ENCODE measurements at regions not wholly inside any gene's neighbourhood (a gene's known extent, or its start where the extent isn't known, plus 50 kb on each side); places are given as distances from the start of the nearest gene placed in this dataset.

DNA sequence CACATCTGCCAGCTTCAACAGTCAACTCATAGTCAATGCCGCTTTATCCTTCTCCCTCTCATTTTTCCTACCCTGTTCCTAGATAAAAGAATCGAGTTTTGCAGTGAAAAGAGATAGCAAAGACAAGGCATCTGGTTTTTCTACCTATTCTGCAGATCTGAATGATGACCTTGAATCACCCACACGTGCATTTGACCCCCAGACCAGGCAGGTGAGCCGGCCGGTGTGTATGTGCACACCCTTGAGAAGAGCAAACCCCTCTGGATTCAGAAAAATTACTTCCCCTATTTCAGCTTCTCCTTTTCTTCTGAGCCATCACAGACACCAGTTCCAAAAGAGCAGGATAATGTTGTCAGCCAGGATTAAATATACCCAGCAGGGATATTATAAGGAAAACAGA is 115.6 kb upstream of the ST6GAL2 start:
- no peak overlapping the region for H3K4me3 ChIP-seq (replicated peaks; ENCODE audit: low read depth, low read length)
- no peaks in the 10 kb centered on the region for H3K27me3 ChIP-seq (replicated peaks; ENCODE audit: control insufficient read depth, insufficient read depth, low read length)
- TF ChIP-seq, protein P1, sequence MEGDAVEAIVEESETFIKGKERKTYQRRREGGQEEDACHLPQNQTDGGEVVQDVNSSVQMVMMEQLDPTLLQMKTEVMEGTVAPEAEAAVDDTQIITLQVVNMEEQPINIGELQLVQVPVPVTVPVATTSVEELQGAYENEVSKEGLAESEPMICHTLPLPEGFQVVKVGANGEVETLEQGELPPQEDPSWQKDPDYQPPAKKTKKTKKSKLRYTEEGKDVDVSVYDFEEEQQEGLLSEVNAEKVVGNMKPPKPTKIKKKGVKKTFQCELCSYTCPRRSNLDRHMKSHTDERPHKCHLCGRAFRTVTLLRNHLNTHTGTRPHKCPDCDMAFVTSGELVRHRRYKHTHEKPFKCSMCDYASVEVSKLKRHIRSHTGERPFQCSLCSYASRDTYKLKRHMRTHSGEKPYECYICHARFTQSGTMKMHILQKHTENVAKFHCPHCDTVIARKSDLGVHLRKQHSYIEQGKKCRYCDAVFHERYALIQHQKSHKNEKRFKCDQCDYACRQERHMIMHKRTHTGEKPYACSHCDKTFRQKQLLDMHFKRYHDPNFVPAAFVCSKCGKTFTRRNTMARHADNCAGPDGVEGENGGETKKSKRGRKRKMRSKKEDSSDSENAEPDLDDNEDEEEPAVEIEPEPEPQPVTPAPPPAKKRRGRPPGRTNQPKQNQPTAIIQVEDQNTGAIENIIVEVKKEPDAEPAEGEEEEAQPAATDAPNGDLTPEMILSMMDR (IDR thresholded peaks at IDR 0.05; ENCODE audit: insufficient read depth, low read length, poor library complexity, severe bottlenecking), result no peak
- DNase-seq (ENCODE audit: extremely low read depth, insufficient read length), result no peak
- H3K36me3 ChIP-seq (ENCODE audit: control insufficient read depth, insufficient read depth, low read length), result no peaks in the 10 kb centered on the region

DNA sequence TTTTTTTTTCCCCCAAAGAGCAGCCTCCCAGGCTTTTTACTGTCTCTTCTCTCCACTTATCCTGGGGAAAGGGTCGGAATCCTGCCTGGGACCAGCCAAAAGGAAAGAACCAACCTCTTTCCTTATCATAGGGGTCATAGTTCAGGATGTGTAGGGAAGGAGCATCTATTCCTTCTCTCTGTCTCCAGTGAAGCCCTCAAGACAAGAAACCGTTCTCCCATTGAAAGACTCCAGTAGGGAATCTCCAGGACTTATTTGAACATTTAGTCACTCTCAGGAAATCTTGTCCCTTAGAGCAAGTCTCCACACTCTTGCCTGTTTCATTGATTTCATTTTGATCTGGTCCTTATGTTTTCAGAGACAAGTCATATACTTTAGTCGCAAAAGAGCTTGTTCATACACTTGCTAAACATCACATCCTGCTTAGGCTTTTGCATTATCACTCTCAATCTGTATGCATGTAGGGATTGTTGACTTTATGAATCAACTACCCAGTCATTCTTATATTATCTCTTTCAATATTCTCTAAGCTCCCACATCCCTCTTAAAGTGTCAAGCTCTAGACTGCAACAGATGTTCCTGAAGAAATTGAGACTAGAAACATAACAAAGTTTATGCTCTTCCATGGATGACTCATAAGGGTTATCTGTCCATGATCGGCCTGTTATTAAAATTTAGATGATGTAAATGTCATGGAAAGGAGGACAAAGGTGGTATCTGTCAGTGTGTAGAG is 116.2 kb upstream of the ST6GAL2 start:
- TF ChIP-seq, protein P1 (IDR thresholded peaks at IDR 0.05; ENCODE audit: insufficient read depth, low read length, poor library complexity, severe bottlenecking), result no peak
- H3K4me3 ChIP-seq (replicated peaks; ENCODE audit: low read depth, low read length), result no peak overlapping the region
- H3K36me3 ChIP-seq (ENCODE audit: control insufficient read depth, insufficient read depth, low read length), result no peaks in the 10 kb centered on the region
- H3K27me3 ChIP-seq (replicated peaks; ENCODE audit: control insufficient read depth, insufficient read depth, low read length), result no peaks in the 10 kb centered on the region
- no peak for DNase-seq (ENCODE audit: extremely low read depth, insufficient read length)

DNA sequence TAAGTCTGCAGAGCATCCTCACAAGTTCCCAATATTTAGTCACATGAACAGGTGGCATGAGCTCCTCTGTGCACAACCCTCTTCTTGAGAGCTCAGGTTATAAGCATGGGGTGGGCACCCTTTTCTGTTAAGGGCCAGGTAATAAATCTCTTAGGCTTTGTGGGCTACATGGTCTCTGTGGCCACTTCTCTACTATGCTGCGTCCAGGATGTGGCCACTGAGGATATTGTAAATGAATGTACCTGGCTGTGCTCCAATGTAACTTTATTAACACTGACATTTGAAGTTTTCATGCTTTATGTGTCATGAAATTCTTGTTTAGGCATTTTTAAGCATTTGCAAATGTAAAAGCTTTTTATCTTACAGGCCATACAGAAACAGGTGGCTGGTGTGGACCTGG is 116.8 kb upstream of the ST6GAL2 start:
- H3K4me3 ChIP-seq (replicated peaks; ENCODE audit: low read depth, low read length), result no peak overlapping the region
- TF ChIP-seq, protein P1 (IDR thresholded peaks at IDR 0.05; ENCODE audit: insufficient read depth, low read length, poor library complexity, severe bottlenecking), result no peak
- H3K27me3 ChIP-seq (replicated peaks; ENCODE audit: control insufficient read depth, insufficient read depth, low read length), result no peaks in the 10 kb centered on the region
- no peaks in the 10 kb centered on the region for H3K36me3 ChIP-seq (ENCODE audit: control insufficient read depth, insufficient read depth, low read length)
- DNase-seq (ENCODE audit: extremely low read depth, insufficient read length), result no peak

DNA sequence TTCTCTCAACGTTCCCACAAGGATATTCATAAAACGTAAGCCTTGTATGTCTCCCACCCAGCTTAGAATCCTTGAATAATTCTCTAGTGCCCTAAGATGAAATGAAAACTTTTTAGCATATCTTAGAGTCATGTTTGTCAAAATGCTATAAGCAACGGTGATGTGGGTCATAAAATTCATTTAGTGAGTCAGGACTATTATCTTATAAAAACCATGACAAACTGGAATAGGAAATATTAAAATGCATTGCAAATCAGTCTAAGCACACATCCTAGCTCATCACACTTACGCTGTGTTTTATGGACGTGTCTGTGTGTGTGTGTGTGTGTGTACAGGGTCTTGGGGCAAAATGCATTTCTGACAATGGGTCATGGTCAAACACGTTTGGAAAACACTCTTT is 119.9 kb upstream of the ST6GAL2 start:
- no peaks in the 10 kb centered on the region for H3K36me3 ChIP-seq (ENCODE audit: control insufficient read depth, insufficient read depth, low read length)
- TF ChIP-seq, protein P1 (IDR thresholded peaks at IDR 0.05; ENCODE audit: insufficient read depth, low read length, poor library complexity, severe bottlenecking), result no peak
- no peak overlapping the region for H3K4me3 ChIP-seq (replicated peaks; ENCODE audit: low read depth, low read length)
- DNase-seq (ENCODE audit: extremely low read depth, insufficient read length), result no peak
- H3K27me3 ChIP-seq (replicated peaks; ENCODE audit: control insufficient read depth, insufficient read depth, low read length), result no peaks in the 10 kb centered on the region

DNA sequence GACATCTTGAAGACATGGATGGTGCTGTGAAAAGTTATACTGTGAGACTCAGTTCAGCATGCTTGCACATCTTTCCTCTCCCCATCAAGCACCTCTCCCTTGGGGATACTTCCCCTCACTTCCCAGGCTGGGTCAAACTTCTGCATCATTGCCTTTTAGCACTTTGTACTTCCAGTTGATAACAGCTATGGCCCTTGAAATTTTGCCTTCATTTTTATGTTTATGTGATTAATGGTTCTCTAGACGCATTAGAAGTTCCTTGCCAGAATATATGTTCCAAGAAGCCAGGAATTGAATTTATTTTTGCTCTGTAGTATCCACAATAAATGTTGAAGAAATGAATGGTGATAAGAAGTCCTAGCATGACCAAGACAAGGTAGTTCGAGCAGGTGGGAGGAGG is 120.9 kb upstream of the ST6GAL2 start:
- no peak overlapping the region for H3K4me3 ChIP-seq (replicated peaks; ENCODE audit: low read depth, low read length)
- no peaks in the 10 kb centered on the region for H3K27me3 ChIP-seq (replicated peaks; ENCODE audit: control insufficient read depth, insufficient read depth, low read length)
- TF ChIP-seq, protein P1 (IDR thresholded peaks at IDR 0.05; ENCODE audit: insufficient read depth, low read length, poor library complexity, severe bottlenecking), result no peak
- no peaks in the 10 kb centered on the region for H3K36me3 ChIP-seq (ENCODE audit: control insufficient read depth, insufficient read depth, low read length)
- no peak for DNase-seq (ENCODE audit: extremely low read depth, insufficient read length)

DNA sequence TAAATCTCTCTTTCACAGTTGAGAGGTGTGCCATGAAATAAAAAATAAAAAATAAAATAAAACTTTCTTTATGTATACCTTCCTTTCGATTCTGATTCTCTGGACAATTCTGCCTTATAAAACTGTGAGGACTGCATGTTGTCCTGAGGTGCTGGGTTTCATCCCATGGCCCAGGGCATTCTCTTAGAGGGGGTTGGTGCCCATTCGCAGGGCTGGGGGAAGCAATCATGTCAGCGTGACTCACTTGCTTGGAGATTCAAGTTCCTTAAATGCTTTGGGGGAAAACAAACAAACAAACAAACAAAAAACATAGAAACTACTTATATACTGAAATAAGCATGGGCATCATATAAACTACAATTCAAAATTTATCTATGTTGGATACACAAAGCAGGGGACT is 122.0 kb upstream of the ST6GAL2 start:
- DNase-seq (ENCODE audit: extremely low read depth, insufficient read length), result no peak

More for the DNA sequence above, 122.0 kb upstream of the ST6GAL2 start:
- TF ChIP-seq, protein P1 (IDR thresholded peaks at IDR 0.05; ENCODE audit: insufficient read depth, low read length, poor library complexity, severe bottlenecking), result no peak
- Histone ChIP-seq H3K4me3 (replicated peaks; ENCODE audit: low read depth, low read length) (no peak overlapping the region), H3K36me3 (ENCODE audit: control insufficient read depth, insufficient read depth, low read length) (no peaks in the 10 kb centered on the region), H3K27me3 (replicated peaks; ENCODE audit: control insufficient read depth, insufficient read depth, low read length) (no peaks in the 10 kb centered on the region)

All from GM06990 (cell line).